ENCODE measurements at regions not wholly inside any gene's neighbourhood (a gene's known extent, or its start where the extent isn't known, plus 50 kb on each side); places are given as distances from the start of the nearest gene placed in this dataset.
"Not testable (repeated sequence)": the region's sequence is repeated elsewhere in the genome, so short reads cannot be mapped to it uniquely, and the experiment has no call there.

- DNase-seq = no peak
Measured at GRCh38 chr5:104456122-104456521, 893.5 kb upstream of the NUDT12 start.

GRCh38 chr5:104452550-104452949 is 890.0 kb upstream of the NUDT12 start:
- DNase-seq = no peak

DNA sequence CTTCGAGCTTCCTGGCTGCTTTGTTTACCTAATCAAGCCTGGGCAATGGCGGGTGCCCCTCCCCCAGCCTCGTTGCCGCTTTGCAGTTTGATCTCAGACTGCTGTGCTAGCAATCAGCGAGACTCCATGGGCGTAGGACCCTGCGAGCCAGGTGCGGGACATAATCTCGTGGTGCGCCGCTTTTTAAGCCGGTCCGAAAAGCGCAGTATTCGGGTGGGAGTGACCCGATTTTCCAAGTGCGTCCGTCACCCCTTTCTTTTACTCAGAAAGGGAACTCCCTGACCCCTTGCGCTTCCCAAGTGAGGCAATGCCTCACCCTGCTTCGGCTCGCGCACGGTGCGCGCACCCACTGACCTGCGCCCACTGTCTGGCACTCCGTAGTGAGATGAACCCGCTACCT is 889.3 kb upstream of the NUDT12 start:
- DNase-seq = not testable (repeated sequence)

DNA sequence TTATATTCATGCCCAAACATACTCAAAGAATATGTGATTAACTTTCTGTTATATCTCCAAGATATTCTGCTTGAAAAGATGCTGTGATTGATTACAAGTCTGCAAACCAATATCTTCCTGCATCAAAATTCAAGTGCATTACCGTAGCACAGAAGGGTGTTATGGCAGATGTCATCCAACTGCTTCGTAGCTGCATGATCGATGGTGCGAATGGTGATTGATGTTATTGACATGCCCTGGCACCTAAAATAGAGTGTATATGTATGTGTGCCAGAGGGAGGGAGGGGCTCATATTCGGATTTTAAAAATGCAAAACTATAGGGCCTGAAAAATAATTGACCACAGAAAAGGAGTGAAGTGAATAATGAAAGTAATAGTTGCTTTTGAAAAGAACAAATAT is 882.1 kb upstream of the NUDT12 start:
- no peak for DNase-seq

GRCh38 chr5:104443706-104444105 is 881.1 kb upstream of the NUDT12 start:
- DNase-seq = no peak

DNA sequence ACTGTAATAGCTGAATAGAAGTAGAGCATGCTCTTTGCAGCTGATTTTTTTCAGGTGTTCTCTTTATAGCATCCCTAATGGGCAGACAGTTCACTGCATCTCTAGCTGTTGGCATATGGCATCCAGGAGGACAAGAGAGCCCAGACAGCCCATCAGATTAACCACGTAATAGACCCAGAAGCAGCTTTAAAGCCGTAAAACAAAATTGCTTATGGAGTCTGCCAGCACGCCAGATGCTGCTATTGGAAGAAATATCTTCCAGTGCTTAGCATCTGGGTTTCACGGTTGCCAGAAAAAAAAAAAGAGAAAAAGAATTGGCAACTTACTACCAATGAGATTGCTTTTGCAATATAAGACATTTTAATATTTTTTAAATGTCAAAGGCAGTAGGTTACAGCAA is 869.4 kb upstream of the NUDT12 start:
- DNase-seq = no peak

DNA sequence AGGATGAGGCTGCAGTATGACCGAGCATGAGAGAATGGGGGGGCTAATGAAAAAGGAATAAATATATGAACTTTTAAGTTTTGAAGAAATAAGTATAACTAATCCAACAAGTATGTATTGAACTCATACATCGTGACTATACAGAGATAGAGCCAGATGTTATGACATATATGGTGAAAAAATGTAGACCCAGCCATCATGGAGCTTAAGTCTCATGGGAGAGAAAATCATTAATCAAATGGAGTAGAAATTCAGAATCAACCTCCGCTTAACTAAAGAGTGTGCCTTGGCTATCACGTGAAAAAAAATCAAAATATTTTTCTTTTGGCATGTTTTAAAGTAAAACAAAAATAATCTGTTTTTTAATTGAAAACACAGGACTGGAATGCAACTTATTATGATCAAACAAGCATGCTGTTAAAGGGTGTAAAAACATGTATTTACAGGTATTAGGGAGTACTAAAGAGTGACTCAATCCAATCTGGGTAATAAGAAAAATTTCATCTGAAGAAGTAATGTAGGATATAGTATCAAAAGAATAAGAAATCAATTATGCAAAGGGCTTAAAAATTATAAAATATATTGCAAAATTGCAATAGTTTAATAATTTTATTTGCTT is 868.5 kb upstream of the NUDT12 start:
- no peak for DNase-seq

- DNase-seq = no peak
Measured at GRCh38 chr5:104429911-104430310, 867.3 kb upstream of the NUDT12 start.

DNA sequence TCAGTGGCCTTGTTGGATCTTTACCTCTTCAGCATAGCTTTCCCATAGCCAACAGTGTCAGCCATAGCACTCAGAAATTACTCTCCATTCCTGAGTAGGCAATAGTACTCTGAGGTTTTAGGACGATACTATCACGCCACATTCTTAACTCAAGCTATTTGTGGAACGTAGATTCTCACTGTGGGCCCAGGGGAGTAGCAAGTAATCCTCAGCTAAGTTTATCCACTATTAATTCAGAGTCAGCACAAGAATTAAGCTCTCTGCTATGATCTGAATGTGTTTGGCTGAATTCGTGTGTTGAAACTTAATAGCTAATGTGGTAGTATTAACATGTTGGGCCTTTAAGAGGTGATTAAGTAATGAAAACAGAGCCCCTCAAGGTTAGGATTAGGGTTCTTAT is 858.8 kb upstream of the NUDT12 start:
- DNase-seq = no peak

DNA sequence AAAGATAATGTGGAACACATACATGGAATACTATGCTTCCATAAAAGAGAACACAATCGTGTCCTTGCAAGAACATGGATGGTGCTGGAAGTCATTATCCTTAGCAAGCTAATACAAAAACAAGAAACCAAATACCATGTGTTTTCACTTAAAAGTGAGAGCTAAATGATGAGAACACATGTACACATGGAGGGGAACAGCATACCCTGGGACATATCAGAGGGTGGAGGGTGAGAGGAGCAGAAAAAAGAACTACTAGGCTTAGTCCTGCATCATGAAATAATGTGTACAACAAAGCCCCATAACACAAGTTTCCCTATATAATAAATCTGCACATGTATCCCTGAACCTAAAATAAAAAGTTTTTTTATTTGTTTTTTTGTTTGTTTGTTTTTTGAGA is 855.5 kb upstream of the NUDT12 start:
- no peak for DNase-seq

DNA sequence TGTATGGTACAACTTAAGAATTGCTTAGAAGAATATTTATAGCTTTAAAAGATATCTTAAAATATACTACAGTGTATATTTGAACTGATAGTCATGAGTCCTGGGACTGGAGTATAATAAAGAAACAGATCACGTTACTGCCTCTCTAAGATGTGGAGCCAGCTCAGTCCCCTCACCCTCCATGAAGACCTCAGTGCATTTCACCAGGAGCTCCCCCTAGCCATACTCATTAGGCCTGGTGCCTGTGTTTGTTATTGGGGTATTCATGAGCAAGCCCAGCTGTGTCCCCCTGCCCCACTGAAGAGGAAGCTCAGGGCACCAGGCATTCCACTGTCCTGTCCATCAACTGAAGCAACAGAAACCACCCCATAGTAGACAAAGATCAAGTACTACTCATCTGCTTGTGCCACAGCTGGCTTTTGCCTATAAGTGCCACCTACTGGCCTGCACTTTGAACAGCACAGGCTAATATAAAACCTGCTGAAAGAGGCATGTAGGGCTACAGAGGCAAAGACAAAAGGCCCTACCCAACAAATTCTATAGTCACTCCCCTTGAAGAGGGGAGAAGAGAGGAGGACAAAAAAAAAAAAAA is 850.2 kb upstream of the NUDT12 start:
- DNase-seq = no peak

GRCh38 chr5:104400941-104401340 is 838.4 kb upstream of the NUDT12 start:
- no peak for DNase-seq

DNA sequence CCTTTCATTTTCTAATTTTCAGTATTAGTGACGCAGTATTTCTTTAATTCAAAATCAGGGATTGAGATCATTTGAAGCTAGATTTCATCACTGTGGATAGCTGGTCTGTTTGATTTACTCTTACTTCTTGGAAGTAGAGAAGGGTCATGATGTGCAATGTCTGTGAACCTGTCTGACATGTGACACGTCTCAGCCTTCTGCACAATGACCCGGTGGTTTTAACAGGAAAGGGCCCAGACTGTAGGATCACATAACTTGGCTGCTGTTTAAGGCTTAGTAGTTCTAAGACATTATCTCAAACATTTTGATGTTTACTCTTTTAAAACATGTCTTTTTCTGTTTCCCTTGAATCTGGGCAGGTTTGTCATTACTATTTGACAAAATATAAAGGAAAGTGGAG is 823.3 kb upstream of the NUDT12 start:
- DNase-seq = no peak

DNA sequence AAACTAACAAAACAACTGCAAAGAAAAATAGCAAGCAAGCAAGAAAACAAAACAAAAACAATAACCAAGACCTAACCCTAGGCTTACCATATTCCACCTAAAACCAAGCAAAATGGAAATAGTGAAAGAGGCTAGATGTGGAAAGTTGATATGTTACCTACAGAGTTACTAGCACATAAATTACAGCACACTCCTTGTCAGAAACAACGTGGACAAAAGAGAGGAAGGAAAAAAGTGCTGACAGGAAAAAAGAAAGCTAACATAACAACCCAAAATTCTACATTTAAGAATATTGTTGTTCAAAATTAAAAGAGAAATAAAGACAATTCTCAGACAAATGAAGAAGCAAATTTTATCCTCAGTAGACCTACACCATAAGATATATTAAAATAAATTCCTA is 812.8 kb upstream of the NUDT12 start:
- no peak for DNase-seq

GRCh38 chr5:104372796-104373195 is 810.2 kb upstream of the NUDT12 start:
- no peak for DNase-seq

- no peak for DNase-seq
Measured at GRCh38 chr5:104372376-104372775, 809.8 kb upstream of the NUDT12 start.

GRCh38 chr5:104370523-104370922 is 807.9 kb upstream of the NUDT12 start:
- no peak for DNase-seq

DNA sequence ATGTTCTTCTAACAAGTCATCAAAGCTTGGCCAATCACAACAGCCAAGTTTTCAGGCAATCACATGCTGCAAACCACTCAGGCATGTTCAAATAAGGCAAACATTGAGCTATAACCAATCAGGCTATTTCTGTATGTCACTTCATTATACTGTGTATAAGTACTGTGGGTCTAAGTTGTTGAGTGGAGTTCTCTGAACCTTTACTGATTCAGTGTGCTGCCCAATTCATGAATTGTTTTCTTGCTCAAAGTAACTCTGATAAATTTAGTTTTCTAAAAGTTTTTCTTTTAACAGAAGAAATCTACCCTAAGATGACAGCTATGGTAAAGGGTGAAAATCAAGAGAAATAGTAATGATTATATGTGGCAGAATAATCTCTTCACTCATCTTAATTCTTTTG is 805.4 kb upstream of the NUDT12 start:
- no peak for DNase-seq

- DNase-seq = no peak
Measured at GRCh38 chr5:104363567-104363966, 801.0 kb upstream of the NUDT12 start.

GRCh38 chr5:104361932-104362331 is 799.3 kb upstream of the NUDT12 start:
- DNase-seq = no peak

GRCh38 chr5:104355350-104355749 is 792.8 kb upstream of the NUDT12 start:
- no peak for DNase-seq

GRCh38 chr5:104353371-104353770 is 790.8 kb upstream of the NUDT12 start:
- DNase-seq = no peak

DNA sequence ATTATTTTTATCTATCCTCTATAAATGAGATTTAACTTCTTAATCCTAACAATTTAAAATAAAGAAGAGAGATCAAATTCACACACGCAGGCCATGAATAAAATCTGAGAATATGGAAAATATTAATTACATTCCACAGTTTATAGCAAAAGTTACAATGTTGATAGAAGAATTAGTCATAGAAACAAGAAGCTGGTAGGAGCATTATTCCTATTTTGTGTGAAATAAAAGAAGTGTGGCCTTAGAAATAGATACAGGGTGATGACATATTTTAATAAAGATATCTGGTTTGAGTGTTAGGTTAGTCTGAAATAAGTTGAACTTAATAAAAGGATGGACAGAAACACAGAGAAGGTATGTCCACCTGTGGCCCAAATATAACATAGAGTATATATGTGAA is 790.4 kb upstream of the NUDT12 start:
- DNase-seq = no peak

GRCh38 chr5:104347119-104347708 is 784.6 kb upstream of the NUDT12 start:
- no peak for DNase-seq

All from activated CD4-positive, CD25-positive, alpha-beta regulatory T cell treated with anti-CD3 and anti-CD28 coated beads, Interleukin-2, amount 50 U/mL, for 72 hours (primary cell).